Tibial nerve (tissue), 4 donors: ENCODE measurements at regions not wholly inside any gene's neighbourhood (a gene's known extent, or its start where the extent isn't known, plus 50 kb on each side); places are given as distances from the start of the nearest gene placed in this dataset.

Experiments
- DNase-seq, 2 donors: peaks; one replicate each; pipeline ENCODE4 v3.0.0-alpha.2; 2019; ENCODE audit warnings: low spot score in 2 of 2
- H3K27ac ChIP-seq, 4 donors: fragments of 200-600 bp; sonication (generic) in 3 of 4; one replicate each; pipeline ENCODE4 v1.5.1; 2017 to 2019; ENCODE audit warnings: mild to moderate bottlenecking in 1 of 4
- H3K27me3 ChIP-seq, 2 donors: fragments of 200-600 bp; sonication (generic) in 1 of 2; one replicate each; pipeline versions ENCODE4 v1.5.1 to v1.6.0; 2017 to 2019
- H3K36me3 ChIP-seq, 3 donors: fragments of 200-600 bp; sonication (generic); one replicate each; pipeline ENCODE4 v1.5.1; 2018 to 2019
- H3K4me1 ChIP-seq, 4 donors: fragments of 200-600 bp; sonication (generic) in 3 of 4; one replicate each; pipeline ENCODE4 v1.5.1; 2017 to 2019
- H3K4me3 ChIP-seq, 4 donors: fragments of 200-600 bp; sonication (generic) in 3 of 4; one replicate each; pipeline ENCODE4 v1.5.1; 2017 to 2019; ENCODE audit warnings: mild to moderate bottlenecking in 1 of 4, moderate library complexity in 1 of 4
- H3K9me3 ChIP-seq, 4 donors: fragments of 200-600 bp; sonication (generic) in 3 of 4; one replicate each; pipeline ENCODE4 v1.5.1; 2017 to 2019
- EP300 ChIP-seq, 2 donors: sonication (generic); formaldehyde crosslinking; IDR thresholded peaks; one replicate each; pipeline ENCODE4 v1.6.1; 2017; ENCODE audit warnings: antibody characterized with exemption in 2 of 2, mild to moderate bottlenecking in 1 of 2
- POLR2A ChIP-seq, 2 donors: fragments of 450-650 bp; IDR thresholded peaks; one replicate each; pipeline ENCODE4 v1.6.1; 2017; ENCODE audit warnings: antibody characterized with exemption in 2 of 2, mild to moderate bottlenecking in 2 of 2, moderate library complexity in 2 of 2
- WGBS, 2 donors: methylation state at CpG; one replicate each; pipeline ENCODE4 v1.1.5; 2018; 5-methylcytosine and 5-hydroxymethylcytosine counted together
- TF ChIP-seq, protein P1 (sequence below), 5 experiments: fragments of 200-600 bp in 3 of 5; fragments of 450-650 bp in 2 of 5; sonication (generic) in 3 of 5; IDR thresholded peaks; one replicate each; pipeline ENCODE4 v1.5.1; 2016 to 2019; ENCODE audit warnings: antibody characterized with exemption in 5 of 5, mild to moderate bottlenecking in 3 of 5, moderate library complexity in 2 of 5

DNA sequence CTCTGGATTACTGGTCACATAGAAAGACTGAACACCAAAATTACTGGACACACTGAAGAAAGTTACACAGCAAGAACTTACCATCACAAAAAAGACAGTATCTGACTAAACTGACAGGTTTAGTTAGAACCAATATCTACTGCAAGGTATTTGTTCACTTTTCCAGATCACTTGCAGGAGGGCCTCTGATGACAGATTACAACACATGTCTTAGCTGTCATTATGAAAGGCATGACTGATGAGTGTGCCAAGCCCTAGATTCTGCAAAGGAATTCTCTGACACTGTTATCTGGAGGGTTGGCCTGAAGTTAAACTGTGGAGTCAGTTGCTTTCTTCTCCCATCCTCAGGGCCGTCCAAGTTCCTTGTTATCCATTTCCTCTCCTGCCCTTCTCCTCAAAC lies 242.7 kb downstream of the KIF20B start:
- Histone ChIP-seq H3K36me3 (no peaks in the 10 kb centered on the region), H3K4me1 (peaks cover 0 to 7% (median 0%) of the 10 kb centered on the region in 4 donors), H3K9me3 (no peaks in the 10 kb centered on the region), H3K27ac (no peak overlapping the region), H3K4me3 (no peak overlapping the region), H3K27me3 (no peaks in the 10 kb centered on the region)
- no peak for DNase-seq
- WGBS, 2 donors, result 59 to 68% methylated on average over 1 of the region's 1 CpG
- TF ChIP-seq, protein P1, sequence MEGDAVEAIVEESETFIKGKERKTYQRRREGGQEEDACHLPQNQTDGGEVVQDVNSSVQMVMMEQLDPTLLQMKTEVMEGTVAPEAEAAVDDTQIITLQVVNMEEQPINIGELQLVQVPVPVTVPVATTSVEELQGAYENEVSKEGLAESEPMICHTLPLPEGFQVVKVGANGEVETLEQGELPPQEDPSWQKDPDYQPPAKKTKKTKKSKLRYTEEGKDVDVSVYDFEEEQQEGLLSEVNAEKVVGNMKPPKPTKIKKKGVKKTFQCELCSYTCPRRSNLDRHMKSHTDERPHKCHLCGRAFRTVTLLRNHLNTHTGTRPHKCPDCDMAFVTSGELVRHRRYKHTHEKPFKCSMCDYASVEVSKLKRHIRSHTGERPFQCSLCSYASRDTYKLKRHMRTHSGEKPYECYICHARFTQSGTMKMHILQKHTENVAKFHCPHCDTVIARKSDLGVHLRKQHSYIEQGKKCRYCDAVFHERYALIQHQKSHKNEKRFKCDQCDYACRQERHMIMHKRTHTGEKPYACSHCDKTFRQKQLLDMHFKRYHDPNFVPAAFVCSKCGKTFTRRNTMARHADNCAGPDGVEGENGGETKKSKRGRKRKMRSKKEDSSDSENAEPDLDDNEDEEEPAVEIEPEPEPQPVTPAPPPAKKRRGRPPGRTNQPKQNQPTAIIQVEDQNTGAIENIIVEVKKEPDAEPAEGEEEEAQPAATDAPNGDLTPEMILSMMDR (IDR thresholded peaks at IDR 0.05), result no peak
- no peak for TF ChIP-seq POLR2A (IDR thresholded peaks at IDR 0.05)
- TF ChIP-seq EP300 (IDR thresholded peaks at IDR 0.05), result no peak

DNA sequence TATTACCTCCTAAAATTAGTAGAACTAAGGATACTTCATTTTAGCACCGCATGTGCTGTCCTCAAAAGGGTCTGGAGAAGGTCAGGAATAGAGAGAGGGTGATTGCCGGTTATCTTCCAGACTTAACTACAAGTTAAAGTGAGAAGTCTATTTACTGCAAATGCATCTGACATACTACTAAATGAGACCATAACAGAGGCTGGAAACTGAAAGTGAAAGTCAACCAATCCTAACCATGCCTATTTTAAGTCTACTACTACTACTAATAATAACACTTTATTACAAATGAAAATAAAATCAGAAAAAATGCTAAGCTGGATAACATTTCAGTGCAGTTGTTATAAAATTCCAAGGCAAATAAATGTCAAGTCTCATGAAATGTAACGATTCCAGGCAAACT lies 244.7 kb downstream of the KIF20B start:
- H3K27ac ChIP-seq, result no peak overlapping the region
- peaks cover 0 to 7% (median 0%) of the 10 kb centered on the region in 4 donors for H3K4me1 ChIP-seq
- no peak overlapping the region for H3K4me3 ChIP-seq
- WGBS, 2 donors, result 63 to 69% methylated on average over 3 of the region's 3 CpGs
- H3K9me3 ChIP-seq, result peaks cover 0 to 1% (median 0%) of the 10 kb centered on the region in 4 donors
- no peak for TF ChIP-seq EP300 (IDR thresholded peaks at IDR 0.05)
- TF ChIP-seq, protein P1 (IDR thresholded peaks at IDR 0.05), result no peak
- TF ChIP-seq POLR2A (IDR thresholded peaks at IDR 0.05), result no peak
- no peaks in the 10 kb centered on the region for H3K27me3 ChIP-seq
- DNase-seq, result no peak
- no peaks in the 10 kb centered on the region for H3K36me3 ChIP-seq

DNA sequence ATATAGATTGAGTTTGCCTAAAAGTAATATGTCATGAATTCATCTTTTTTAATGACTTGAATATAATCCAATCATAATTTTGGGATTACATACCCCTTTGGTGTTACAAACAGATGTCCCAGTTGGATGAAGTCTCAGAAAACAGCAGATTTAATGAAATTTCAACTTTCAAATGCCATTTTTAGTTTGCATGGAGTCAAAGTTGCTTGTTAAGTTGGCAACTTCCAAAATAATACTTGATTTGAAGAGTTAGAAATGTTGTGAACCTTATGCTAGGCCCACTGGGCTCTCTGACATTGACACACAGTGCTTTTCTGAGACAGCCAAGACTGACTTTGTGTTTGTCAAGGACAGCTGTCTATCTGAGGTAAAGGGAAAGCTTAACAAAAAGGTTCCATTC lies 248.1 kb downstream of the KIF20B start:
- H3K9me3 ChIP-seq, result peaks cover 0 to 4% (median 0%) of the 10 kb centered on the region in 4 donors
- H3K4me1 ChIP-seq, result peaks cover 0 to 7% (median 0%) of the 10 kb centered on the region in 4 donors
- H3K36me3 ChIP-seq, result no peaks in the 10 kb centered on the region
- no peak overlapping the region for H3K4me3 ChIP-seq
- no peaks in the 10 kb centered on the region for H3K27me3 ChIP-seq
- H3K27ac ChIP-seq, result no peak overlapping the region
- TF ChIP-seq POLR2A (IDR thresholded peaks at IDR 0.05) (no peak), EP300 (IDR thresholded peaks at IDR 0.05) (no peak)
- TF ChIP-seq, protein P1 (IDR thresholded peaks at IDR 0.05), result no peak
- DNase-seq, result no peak

DNA sequence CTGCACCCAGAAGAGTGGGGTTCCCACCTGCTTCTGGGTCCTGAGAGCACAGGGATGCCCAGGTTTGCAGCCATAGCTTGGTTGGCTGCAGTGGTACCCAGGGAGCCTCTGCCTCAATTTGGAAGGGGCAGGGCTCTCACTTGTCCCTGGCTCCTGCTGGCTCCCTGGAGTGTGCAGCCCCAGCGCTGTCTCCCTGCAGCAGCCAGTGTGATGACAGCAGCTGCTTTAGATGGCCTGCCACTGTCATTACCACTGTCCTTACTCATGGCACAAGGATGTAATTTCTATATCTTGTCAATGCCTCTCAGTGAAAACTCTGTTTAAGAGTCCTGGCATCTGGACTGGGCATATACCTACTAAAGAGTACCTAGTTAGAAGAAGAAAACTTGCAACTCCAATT lies 250.9 kb downstream of the KIF20B start:
- 75 to 100% methylated on average over 1 of the region's 1 CpG for WGBS, 2 donors

DNA sequence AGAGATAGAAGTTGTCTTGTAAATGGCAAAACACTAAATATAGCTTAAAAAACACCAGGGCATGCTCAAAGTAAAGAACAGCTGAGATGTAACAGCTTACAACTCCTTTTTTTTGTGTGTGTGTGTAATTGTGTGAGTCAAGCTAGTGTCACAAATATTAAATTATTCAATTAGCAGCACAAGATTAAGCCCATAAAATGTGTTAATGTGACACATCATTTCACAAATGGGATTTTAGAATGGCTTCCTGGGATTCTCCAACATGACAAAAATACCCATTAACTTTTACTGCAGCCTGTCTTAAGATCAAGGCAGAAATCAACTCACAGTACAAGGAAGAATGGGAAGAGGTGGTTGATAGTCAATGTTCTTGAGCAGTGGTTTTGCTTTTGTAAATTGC lies 251.4 kb downstream of the KIF20B start:
- no peaks in the 10 kb centered on the region for H3K36me3 ChIP-seq
- no peak overlapping the region for H3K27ac ChIP-seq
- H3K4me3 ChIP-seq, result no peak overlapping the region
- DNase-seq, result no peak
- TF ChIP-seq, protein P1 (IDR thresholded peaks at IDR 0.05), result no peak
- TF ChIP-seq EP300 (IDR thresholded peaks at IDR 0.05) (no peak), POLR2A (IDR thresholded peaks at IDR 0.05) (no peak)
- no peaks in the 10 kb centered on the region for H3K4me1 ChIP-seq
- H3K27me3 ChIP-seq, result no peaks in the 10 kb centered on the region
- H3K9me3 ChIP-seq, result peaks cover 0 to 4% (median 0%) of the 10 kb centered on the region in 4 donors

More for the DNA sequence above, 250.9 kb downstream of the KIF20B start:
- DNase-seq, result no peak
- H3K4me3 ChIP-seq, result no peak overlapping the region
- no peak overlapping the region for H3K27ac ChIP-seq
- no peak for TF ChIP-seq EP300 (IDR thresholded peaks at IDR 0.05)
- TF ChIP-seq POLR2A (IDR thresholded peaks at IDR 0.05), result no peak
- TF ChIP-seq, protein P1 (IDR thresholded peaks at IDR 0.05), result no peak
- H3K9me3 ChIP-seq, result peaks cover 0 to 4% (median 0%) of the 10 kb centered on the region in 4 donors
- no peaks in the 10 kb centered on the region for H3K27me3 ChIP-seq
- no peaks in the 10 kb centered on the region for H3K36me3 ChIP-seq
- H3K4me1 ChIP-seq, result no peaks in the 10 kb centered on the region
